Pancreas (tissue), 10 donors: ENCODE measurements at regions not wholly inside any gene's neighbourhood (a gene's known extent, or its start where the extent isn't known, plus 50 kb on each side); places are given as distances from the start of the nearest gene placed in this dataset.

Experiments
- ATAC-seq, 4 donors: fragments of 200-7000 bp; cut with Tn5 transposase; one replicate each; pipeline versions ENCODE4 v1.8.0 to v1.9.1; 2020; ENCODE audit warnings: mild to moderate bottlenecking in 4 of 4, moderate library complexity in 4 of 4
- DNase-seq, 6 donors: peaks; one replicate each; pipeline ENCODE4 v3.0.0-alpha.2; 2020
- FAIRE-seq: peaks from 2 replicates; lab custom pipeline; 2012; peaks lifted over from hg19 to GRCh38; lab: Jason Lieb, UNC
- H3K27ac ChIP-seq, 4 donors: fragments of 200-600 bp; sonication (generic); 1 replicate in 3 of 4; 2 replicates in 1 of 4; pipeline versions ENCODE4 v1.5.0 to v1.8.0; 2020
- H3K27me3 ChIP-seq, 4 donors: fragments of 200-600 bp; one replicate each; pipeline ENCODE4 v1.8.0; 2021
- H3K36me3 ChIP-seq, 3 donors: fragments of 200-600 bp; sonication (generic) in 1 of 3; one replicate each; pipeline versions ENCODE4 v1.5.0 to v1.8.0; 2020 to 2021
- H3K4me1 ChIP-seq, 3 donors: fragments of 200-600 bp; one replicate each; pipeline ENCODE4 v1.8.0; 2021
- H3K4me3 ChIP-seq, 4 donors: fragments of 200-600 bp; sonication (generic) in 2 of 4; one replicate each; pipeline versions ENCODE4 v1.5.0 to v1.8.0; 2020 to 2021
- H3K9me3 ChIP-seq, 4 donors: fragments of 200-600 bp; one replicate each; pipeline ENCODE4 v1.8.0; 2021
- CTCF ChIP-seq, 4 donors: fragments of 200-600 bp; sonication (generic) in 3 of 4; IDR thresholded peaks; one replicate each; pipeline versions ENCODE4 v1.5.0 to v1.8.0; 2021; ENCODE audit warnings: antibody characterized with exemption in 4 of 4
- WGBS, 2 donors: extraction: QIAGEN DNeasy Blood & Tissue Kit; methylation state at CpG; one replicate each; pipeline ENCODE4 v1.1.7; 2013; 5-methylcytosine and 5-hydroxymethylcytosine counted together
- intact Hi-C, 3 donors: fragments of 100-400 bp; cut with DNase I; formaldehyde crosslinking; loops; one replicate each; pipeline versions ENCODE4 v1.11.1 to v1.14.2; 2022
- donor health status: healthy with polysubstance abuse.
- donor health status: DM: no; HTN: no; CAD: no; lungs with moderate emphysema.
- donor health status: DM: no; HTN: no; CAD: no.
- donor health status: control.
- donor health status: control.
- donor health status: Bipolar disorder and iron deficiency.
- donor health status: DM: yes; HTN: yes; CAD: no.
- donor health status: DM: no; HTN: no; CAD: no.
- donor health status: DM: no; HTN: no; CAD: no.
- donor health status: DM: yes; HTN: yes; CAD: no.

GRCh38 chr3:34072297-34072696 lies 273.9 kb downstream of the PDCD6IP start:
- no peak for TF ChIP-seq CTCF (IDR thresholded peaks at IDR 0.05)
- DNase-seq = no peak

GRCh38 chr3:34073111-34073510 lies 274.7 kb downstream of the PDCD6IP start:
- H3K36me3 ChIP-seq = no peaks in the 10 kb centered on the region
- TF ChIP-seq CTCF (IDR thresholded peaks at IDR 0.05) = no peak
- ATAC-seq = no peak
- H3K4me3 ChIP-seq = no peak overlapping the region
- no peak for DNase-seq
- no peak for FAIRE-seq
- H3K27ac ChIP-seq = no peak overlapping the region
- intact Hi-C loops = no loop called here
- no peaks in the 10 kb centered on the region for H3K4me1 ChIP-seq
- H3K9me3 ChIP-seq = no peaks in the 10 kb centered on the region
- H3K27me3 ChIP-seq = no peaks in the 10 kb centered on the region

More at GRCh38 chr3:34072297-34072696, 273.9 kb downstream of the PDCD6IP start:
- Histone ChIP-seq H3K27ac (no peak overlapping the region), H3K36me3 (no peaks in the 10 kb centered on the region), H3K9me3 (no peaks in the 10 kb centered on the region), H3K4me1 (no peaks in the 10 kb centered on the region), H3K27me3 (no peaks in the 10 kb centered on the region), H3K4me3 (no peak overlapping the region)
- ATAC-seq = no peak
- 55 to 72% methylated on average over 2 of the region's 2 CpGs for WGBS, 2 donors
- intact Hi-C loops = no loop called here
- FAIRE-seq = no peak

GRCh38 chr3:34073961-34074360 lies 275.5 kb downstream of the PDCD6IP start:
- FAIRE-seq = no peak
- H3K9me3 ChIP-seq = no peaks in the 10 kb centered on the region
- no peaks in the 10 kb centered on the region for H3K36me3 ChIP-seq
- TF ChIP-seq CTCF (IDR thresholded peaks at IDR 0.05) = no peak
- H3K27ac ChIP-seq = no peak overlapping the region
- DNase-seq = no peak
- 76 to 84% methylated on average over 1 of the region's 1 CpG for WGBS, 2 donors
- ATAC-seq = no peak
- no peaks in the 10 kb centered on the region for H3K27me3 ChIP-seq
- no peak overlapping the region for H3K4me3 ChIP-seq
- intact Hi-C loops = no loop called here
- H3K4me1 ChIP-seq = no peaks in the 10 kb centered on the region

GRCh38 chr3:34075975-34076374 lies 277.5 kb downstream of the PDCD6IP start:
- 74 to 85% methylated on average over 8 of the region's 8 CpGs for WGBS, 2 donors

More at GRCh38 chr3:34075975-34076374, 277.5 kb downstream of the PDCD6IP start:
- no peaks in the 10 kb centered on the region for H3K9me3 ChIP-seq
- H3K4me3 ChIP-seq = no peak overlapping the region
- H3K27me3 ChIP-seq = no peaks in the 10 kb centered on the region
- DNase-seq (peak in 1 of 6 donors; percentile 38), FAIRE-seq (no peak), ATAC-seq (no peak)
- intact Hi-C loops = no loop called here
- TF ChIP-seq CTCF (IDR thresholded peaks at IDR 0.05) = no peak
- H3K36me3 ChIP-seq = no peaks in the 10 kb centered on the region
- no peak overlapping the region for H3K27ac ChIP-seq
- no peaks in the 10 kb centered on the region for H3K4me1 ChIP-seq
